Mammary epithelial cell (primary cell): ENCODE measurements at regions not wholly inside any gene's neighbourhood (a gene's known extent, or its start where the extent isn't known, plus 50 kb on each side); places are given as distances from the start of the nearest gene placed in this dataset.

Experiments used
- EZH2 ChIP-seq: IDR thresholded peaks from 2 replicates; pipeline ENCODE4 v1.6.1; 2012; ENCODE audit warnings: low read length, inconsistent platforms, borderline replicate concordance
- TF ChIP-seq, protein P1 (sequence below), 2 donors: IDR thresholded peaks in 1 of 2; conservative IDR thresholded peaks in 1 of 2; 2 replicates each; pipeline ENCODE4 v1.5.1; 2011 to 2012; ENCODE audit warnings: inconsistent platforms in 2 of 2, low read length in 2 of 2, mild to moderate bottlenecking in 2 of 2, control low read depth in 1 of 2, low read depth in 1 of 2; ENCODE audit not compliant: insufficient read depth in 1 of 2; ENCODE audit errors: extremely low read depth in 1 of 2

DNA sequence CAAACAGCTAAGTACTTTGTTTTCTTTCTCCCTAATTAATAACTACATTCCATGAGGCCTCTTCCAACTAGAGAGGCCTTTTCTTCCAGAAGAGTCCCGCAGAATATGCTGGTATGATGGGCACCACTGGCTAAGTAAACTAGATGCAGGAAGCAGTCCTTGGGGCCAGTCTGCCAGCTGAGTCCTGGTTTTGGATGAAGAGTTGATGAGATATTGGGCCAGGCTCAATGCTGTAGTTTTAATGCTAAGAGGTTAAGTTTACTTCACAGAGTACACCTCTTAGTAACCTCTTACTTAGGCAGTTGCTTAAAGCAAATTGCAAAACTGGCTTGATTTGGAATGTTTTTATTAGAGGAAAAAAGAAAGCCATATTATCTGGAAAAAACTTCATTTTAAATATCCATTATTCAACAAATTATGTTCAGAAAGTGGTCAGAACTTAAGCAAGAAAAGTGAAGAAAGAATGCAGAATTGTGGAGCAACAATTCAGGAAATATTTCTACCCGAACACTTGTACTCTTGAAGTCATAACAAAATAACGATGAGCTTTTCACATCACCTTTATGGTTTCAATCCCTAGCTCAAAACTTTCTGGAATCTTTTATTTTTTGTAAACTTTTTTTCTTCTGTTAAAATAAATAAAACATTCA, 178.4 kb upstream of the CDIN1 start:
- TF ChIP-seq, protein P1, sequence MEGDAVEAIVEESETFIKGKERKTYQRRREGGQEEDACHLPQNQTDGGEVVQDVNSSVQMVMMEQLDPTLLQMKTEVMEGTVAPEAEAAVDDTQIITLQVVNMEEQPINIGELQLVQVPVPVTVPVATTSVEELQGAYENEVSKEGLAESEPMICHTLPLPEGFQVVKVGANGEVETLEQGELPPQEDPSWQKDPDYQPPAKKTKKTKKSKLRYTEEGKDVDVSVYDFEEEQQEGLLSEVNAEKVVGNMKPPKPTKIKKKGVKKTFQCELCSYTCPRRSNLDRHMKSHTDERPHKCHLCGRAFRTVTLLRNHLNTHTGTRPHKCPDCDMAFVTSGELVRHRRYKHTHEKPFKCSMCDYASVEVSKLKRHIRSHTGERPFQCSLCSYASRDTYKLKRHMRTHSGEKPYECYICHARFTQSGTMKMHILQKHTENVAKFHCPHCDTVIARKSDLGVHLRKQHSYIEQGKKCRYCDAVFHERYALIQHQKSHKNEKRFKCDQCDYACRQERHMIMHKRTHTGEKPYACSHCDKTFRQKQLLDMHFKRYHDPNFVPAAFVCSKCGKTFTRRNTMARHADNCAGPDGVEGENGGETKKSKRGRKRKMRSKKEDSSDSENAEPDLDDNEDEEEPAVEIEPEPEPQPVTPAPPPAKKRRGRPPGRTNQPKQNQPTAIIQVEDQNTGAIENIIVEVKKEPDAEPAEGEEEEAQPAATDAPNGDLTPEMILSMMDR (conservative IDR thresholded peaks at IDR 0.05 in 1 of 2, IDR thresholded peaks at IDR 0.05 in 1 of 2; ENCODE audit: extremely low read depth in 1 of 2, insufficient read depth in 1 of 2, low read depth in 1 of 2, low read length in 2 of 2) = no peak
- TF ChIP-seq EZH2 = no peak
